Activated gamma-delta T cell treated with anti-CD3 and anti-CD28 coated beads, Interleukin-2, amount 50 U/mL, for 16 hours (primary cell): ENCODE measurements at regions not wholly inside any gene's neighbourhood (a gene's known extent, or its start where the extent isn't known, plus 50 kb on each side); places are given as distances from the start of the nearest gene placed in this dataset.

Experiments
- DNase-seq: peaks from one replicate; pipeline ENCODE4 v3.0.0-alpha.2; 2020; ENCODE audit warnings: low read depth

DNA sequence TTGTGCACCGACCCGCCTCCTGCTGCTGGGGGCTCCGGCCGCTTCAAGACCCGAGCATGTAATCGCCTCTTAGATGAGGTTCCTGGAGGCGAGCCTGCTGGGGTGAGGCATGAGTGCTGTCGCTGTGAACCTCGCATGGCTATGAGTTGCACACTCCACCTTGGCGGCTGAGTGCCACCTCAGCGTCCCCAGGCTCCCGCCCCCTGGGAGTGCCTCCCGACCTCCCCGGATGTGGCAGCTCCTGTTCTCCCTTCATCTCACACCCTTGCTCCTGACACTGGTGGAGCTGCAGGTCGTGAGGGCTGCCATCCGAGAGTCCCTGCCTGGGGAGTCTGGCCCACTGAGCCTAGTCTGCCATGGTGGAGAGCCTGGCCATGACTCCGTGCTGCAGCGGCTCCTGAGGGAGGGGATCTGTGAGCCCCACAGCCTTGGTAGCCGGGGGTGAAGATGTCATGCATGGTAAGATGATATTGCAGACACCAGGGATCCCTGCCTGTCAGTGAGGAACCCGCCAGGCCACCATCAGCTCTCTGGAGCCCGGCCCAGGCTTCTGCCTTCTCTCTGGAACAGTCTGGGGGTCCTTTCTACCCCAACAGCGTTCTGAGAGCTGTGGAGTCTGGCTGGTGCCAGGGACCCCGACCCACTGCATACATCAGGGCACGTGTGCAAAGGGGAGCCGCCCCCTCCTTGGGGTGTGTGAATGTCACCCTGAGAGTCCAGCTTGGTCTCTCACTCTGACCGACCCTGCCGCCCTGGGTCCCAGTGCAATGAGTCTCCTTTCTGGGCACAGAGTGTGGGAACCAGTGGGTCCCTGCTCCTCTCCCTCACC lies 61.6 kb upstream of the HS6ST1 start:
- no peak for DNase-seq

DNA sequence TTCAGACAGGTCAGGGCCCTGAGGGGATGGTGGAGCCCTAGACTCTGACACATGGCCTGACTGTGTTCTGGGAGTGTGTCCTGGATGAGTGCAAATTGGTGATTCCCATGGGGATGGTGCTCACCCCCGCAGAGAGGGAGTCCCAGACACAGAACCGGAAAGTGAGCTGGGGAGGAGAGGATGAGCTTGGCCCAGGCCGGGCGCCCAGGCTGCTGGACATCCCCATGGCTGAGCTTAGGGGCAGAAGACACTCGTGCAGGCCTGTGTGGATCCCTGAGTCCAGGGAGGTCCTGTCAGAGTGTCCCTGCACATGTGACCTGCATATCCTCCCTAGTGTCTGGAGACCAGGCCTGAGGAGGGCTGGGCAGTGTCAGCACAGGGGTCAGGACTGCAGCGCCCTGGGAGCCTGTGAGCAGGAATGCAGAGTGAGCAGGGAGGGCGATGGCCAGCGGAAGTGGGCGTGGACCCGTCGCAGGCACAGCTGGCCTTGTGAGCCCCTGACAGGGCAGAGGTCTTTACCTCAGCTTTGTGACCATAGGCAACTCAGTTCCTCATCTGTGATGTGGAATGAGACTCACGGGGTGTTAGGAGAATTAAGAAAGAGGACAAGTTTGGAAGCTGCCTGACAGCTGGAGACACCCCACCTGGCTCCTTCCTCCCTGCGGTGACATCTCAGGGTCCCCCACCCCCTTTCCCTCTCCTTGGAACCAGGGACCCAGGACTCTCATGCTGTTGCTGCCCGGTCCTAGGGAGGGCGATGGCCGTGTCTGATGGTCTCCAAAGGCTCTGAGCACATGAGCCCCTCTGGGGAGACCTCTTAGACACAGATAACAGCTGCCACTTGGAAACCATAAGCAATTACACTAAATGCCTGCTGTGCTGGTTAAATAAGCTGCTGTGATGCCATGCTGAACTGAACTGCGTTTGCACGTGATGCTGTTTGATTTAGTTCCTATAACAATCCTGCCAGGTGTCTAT lies 62.6 kb upstream of the HS6ST1 start:
- DNase-seq, result no peak

GRCh38 chr2:128384446-128384845 lies 65.8 kb upstream of the HS6ST1 start:
- DNase-seq, result no peak

GRCh38 chr2:128384956-128385355 lies 66.3 kb upstream of the HS6ST1 start:
- no peak for DNase-seq

DNA sequence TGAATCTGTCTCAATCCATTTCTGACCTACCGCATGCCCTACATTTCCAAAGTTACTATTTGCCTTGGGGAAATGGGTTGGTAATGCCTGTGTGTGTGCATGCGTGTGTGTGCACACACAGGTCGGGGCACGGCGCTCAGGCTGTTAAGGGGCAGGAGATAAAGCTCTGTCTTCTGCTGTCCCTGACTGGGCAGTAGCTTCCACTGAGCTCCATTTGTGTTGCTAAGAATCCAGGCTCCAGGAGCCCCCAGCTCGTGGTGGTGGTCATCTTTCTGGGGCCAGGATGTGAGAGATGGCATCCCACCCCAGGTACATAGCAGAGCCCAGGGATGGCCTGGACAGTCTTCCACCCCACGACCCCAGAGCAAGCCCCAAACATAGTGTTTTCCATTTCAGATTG lies 66.7 kb upstream of the HS6ST1 start:
- no peak for DNase-seq

DNA sequence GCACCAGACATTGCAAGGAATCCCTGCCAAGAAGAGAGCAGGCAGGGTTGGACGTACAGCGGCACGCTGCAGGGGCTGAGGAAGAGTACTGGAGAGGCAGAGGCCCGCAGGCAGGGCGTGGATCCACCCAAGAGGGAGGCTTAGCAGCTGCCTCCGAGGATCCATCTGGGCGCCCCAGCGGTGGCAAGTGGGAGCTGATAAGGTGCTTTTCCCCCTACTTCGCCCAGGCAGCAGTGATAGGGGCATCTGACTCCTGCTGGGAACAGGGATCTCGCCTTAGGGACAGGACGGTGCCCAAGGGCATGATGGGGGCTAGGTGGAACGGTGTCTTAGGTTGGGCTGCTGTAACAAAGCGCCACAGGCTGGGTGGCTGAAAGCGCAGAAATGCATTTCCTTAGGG lies 67.4 kb upstream of the HS6ST1 start:
- no peak for DNase-seq

GRCh38 chr2:128388499-128388941 lies 69.9 kb upstream of the HS6ST1 start:
- no peak for DNase-seq

GRCh38 chr2:128389388-128390086 lies 70.9 kb upstream of the HS6ST1 start:
- DNase-seq, result no peak

DNA sequence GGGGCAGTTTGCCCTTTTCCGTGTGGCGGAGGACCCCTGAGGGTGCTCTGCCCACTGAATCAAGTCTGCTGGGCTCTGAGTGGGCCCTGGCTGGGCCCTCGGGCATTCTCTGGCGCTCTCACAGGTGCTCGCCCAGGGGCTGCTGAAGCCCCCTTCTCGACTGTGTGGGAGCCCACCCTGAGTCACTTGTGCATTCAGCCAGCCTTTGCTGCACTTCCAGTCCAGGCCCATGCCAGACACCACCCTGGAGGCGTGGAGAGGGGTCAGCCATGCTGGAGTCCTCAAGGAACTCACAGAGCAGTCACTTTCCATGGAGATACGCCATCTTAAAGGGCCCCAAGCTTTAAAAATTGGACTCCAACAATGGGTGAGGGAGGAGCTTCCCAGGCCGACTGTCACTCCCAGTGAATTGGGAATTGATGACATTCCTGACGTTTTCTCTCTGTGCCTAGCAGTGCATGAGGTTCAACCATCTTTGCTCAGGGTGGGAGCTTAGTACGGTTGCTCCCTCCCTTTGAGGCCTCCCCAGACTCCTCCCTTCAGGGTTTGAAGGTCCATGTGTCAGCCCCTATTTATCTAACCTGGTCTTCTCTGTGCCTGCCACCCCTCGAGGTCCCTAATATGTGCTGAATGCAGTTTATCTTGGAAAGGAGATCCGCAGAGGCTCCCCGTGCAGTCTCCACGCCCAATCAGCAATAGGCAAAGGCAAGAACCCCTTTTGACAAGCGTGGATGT lies 71.8 kb upstream of the HS6ST1 start:
- DNase-seq, result no peak

DNA sequence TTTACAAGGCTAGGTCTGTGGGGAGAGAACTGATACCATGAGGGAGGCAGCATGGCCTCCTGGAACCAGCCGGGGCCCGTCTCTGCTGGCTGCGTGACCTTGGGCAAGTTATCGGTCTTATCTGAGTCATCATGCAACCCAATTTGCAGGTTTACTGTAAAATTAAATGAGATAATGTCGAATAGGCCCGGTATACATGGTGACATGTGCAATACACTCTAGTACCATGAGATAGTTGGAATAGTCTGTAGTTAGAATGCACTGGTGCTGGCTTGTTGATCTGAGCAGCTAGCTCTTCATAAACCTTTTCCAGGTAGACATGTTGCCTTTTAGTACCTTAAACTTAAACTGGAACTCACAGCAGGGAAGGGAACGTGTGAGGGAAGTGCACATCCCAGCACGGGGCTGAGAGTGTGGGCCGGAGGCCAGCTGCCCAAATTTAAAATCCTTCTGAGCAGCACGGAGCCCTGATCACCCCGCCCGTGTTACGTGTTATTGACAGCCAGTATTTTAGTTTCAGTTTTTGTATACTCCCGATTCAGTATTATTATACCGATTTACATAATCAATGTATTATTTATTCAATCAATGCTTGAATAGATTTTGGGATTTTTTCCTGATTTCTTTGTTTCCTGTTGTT lies 72.4 kb upstream of the HS6ST1 start:
- no peak for DNase-seq

GRCh38 chr2:128391679-128392078 lies 73.0 kb upstream of the HS6ST1 start:
- no peak for DNase-seq

DNA sequence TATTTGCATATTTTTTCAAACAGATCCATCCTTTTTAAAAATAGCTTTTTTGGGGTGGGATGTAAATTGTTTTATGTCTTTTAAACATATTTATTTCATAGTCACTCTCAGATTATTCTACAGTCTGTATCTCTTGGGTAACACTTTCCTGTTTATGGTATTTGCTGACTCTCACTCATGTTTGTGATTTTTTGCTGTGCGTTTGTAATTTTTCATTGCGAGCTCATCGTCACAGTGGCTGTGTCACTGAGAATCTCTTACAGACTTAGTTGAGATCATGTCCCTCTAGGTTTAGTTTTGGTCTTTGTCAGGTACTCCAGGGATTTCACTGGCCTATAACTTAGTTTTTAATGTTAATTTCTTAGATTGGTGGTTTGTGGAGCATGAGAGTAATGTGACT lies 73.5 kb upstream of the HS6ST1 start:
- DNase-seq, result no peak

GRCh38 chr2:128394007-128394730 lies 75.5 kb upstream of the HS6ST1 start:
- DNase-seq, result no peak

- no peak for DNase-seq
Measured at GRCh38 chr2:128395196-128395595, 76.5 kb upstream of the HS6ST1 start.

- DNase-seq, result no peak
Measured at GRCh38 chr2:128395640-128396499, 77.2 kb upstream of the HS6ST1 start.

GRCh38 chr2:128396500-128396891 lies 77.8 kb upstream of the HS6ST1 start:
- DNase-seq, result no peak

- DNase-seq, result no peak
Measured at GRCh38 chr2:128396946-128397345, 78.3 kb upstream of the HS6ST1 start.

GRCh38 chr2:128399256-128399655 lies 80.6 kb upstream of the HS6ST1 start:
- no peak for DNase-seq

DNA sequence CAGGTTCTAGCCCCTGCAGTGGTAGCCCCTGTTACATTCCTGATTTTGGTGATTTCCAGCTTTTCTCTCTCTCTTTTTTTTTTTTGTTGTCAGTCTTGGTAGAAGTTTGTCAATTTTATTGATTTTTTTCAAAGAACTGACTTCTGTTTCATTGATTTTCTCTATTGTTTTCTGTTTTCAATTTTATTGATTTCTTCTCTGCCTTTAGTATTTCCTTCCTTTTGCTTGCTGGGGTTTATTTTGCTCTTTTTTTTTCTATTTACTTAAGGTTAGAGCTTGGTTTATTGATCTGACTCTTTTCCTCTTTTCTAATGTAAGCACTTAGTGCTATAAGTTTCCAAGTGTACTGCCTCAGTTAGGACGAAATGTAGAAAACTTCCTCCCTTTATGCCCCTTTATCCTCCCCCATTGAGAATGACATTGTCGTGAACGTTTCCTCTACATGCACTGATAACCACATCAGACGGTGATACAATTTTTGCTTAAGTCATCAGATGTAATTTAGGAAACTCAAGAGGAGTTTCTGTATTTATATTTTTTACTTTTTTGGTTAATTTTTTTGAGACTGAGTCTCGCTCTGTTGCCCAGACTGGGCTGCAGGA lies 81.1 kb upstream of the HS6ST1 start:
- DNase-seq, result no peak
